ENCODE measurements at regions not wholly inside any gene's neighbourhood (a gene's known extent, or its start where the extent isn't known, plus 50 kb on each side); places are given as distances from the start of the nearest gene placed in this dataset.

DNA sequence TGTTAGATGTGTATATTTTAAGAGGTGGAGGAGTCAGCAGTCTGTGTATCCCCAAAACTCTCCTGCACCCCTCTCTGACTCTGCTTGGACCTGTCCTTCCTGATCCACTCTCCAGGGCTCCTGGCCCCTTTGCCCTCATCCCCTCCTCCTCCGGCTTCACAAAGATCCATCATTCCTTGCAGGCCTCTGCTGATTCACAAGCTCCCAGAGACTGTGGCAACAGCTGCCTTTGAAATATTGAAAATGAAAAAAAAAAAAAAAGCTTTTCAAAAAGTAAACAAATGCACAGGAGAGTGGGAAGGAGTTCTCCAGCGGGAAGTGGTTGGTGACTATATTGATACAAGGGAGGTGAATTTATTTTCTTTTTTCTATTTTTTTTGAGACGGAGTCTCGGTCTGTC, 330.2 kb upstream of the SULF2 start:
- Histone ChIP-seq H3K27me3 (no peaks in the 10 kb centered on the region), H3K4me1 (no peaks in the 10 kb centered on the region), H3K36me3 (no peaks in the 10 kb centered on the region), H3K27ac (no peak overlapping the region), H3K9me3 (no peaks in the 10 kb centered on the region), H3K4me3 (no peak overlapping the region)
- intact Hi-C loops (cut with DNase I): no loop called here
- no peak for DNase-seq (ENCODE audit: extremely low spot score in 2 of 2)
- TF ChIP-seq POLR2AphosphoS5 (IDR thresholded peaks at IDR 0.05; ENCODE audit: insufficient read depth in 1 of 2, low read depth in 1 of 2): no peak
- TF ChIP-seq, protein P1, sequence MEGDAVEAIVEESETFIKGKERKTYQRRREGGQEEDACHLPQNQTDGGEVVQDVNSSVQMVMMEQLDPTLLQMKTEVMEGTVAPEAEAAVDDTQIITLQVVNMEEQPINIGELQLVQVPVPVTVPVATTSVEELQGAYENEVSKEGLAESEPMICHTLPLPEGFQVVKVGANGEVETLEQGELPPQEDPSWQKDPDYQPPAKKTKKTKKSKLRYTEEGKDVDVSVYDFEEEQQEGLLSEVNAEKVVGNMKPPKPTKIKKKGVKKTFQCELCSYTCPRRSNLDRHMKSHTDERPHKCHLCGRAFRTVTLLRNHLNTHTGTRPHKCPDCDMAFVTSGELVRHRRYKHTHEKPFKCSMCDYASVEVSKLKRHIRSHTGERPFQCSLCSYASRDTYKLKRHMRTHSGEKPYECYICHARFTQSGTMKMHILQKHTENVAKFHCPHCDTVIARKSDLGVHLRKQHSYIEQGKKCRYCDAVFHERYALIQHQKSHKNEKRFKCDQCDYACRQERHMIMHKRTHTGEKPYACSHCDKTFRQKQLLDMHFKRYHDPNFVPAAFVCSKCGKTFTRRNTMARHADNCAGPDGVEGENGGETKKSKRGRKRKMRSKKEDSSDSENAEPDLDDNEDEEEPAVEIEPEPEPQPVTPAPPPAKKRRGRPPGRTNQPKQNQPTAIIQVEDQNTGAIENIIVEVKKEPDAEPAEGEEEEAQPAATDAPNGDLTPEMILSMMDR (IDR thresholded peaks at IDR 0.05): no peak
- no peak for TF ChIP-seq POLR2A (IDR thresholded peaks at IDR 0.05)

DNA sequence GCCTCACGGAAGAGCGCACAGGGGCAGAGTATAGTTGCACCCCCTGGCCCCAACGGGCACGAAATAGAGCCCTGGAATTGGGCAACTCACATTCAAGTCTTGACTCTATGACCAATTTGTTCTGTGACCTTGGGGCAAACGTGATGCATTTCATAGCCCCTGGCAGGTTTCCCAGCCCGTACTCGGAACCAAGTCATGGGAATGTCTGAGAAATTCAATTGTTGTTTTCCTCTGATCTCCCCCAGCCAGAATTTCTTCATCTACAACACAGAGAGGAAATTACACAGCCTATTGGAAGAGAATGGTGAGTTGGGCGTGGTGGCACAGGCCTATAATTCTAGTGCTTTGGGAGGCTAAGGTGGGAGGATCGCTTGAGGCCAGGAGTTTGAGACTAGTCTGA, 322.3 kb upstream of the SULF2 start:
- H3K27ac ChIP-seq: no peak overlapping the region

DNA sequence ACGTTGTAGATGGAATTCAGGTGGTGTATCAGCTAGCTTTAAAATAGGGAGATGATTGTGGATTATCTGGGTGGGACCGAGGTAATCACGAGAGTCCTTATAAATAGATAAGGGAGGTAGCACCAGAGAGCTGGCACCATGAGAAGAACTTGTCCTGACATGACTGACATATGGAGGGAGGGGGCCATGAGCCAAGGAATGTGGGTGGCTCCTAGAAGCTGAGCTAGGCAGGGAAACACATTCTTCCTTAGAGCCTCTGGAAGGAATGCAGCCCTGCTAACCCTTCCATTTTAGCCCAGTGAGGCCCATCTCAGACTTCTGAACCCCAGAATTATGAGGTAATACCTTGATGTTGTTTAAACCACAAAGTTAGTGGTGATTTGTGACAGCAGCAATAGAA, 321.1 kb upstream of the SULF2 start:
- DNase-seq (ENCODE audit: extremely low spot score in 2 of 2): no peak
- H3K4me3 ChIP-seq: no peak overlapping the region
- no peaks in the 10 kb centered on the region for H3K9me3 ChIP-seq
- H3K27me3 ChIP-seq: no peaks in the 10 kb centered on the region
- TF ChIP-seq POLR2AphosphoS5 (IDR thresholded peaks at IDR 0.05; ENCODE audit: insufficient read depth in 1 of 2, low read depth in 1 of 2) (no peak), POLR2A (IDR thresholded peaks at IDR 0.05) (no peak)
- no peak overlapping the region for H3K27ac ChIP-seq
- H3K36me3 ChIP-seq: no peaks in the 10 kb centered on the region
- intact Hi-C loops (cut with DNase I): no loop called here
- H3K4me1 ChIP-seq: no peaks in the 10 kb centered on the region

More for the DNA sequence above, 322.3 kb upstream of the SULF2 start:
- Histone ChIP-seq H3K9me3 (no peaks in the 10 kb centered on the region), H3K4me1 (no peaks in the 10 kb centered on the region), H3K4me3 (no peak overlapping the region), H3K27me3 (no peaks in the 10 kb centered on the region), H3K36me3 (no peaks in the 10 kb centered on the region)
- no peak for DNase-seq (ENCODE audit: extremely low spot score in 2 of 2)
- TF ChIP-seq, protein P1 (IDR thresholded peaks at IDR 0.05): no peak
- TF ChIP-seq POLR2AphosphoS5 (IDR thresholded peaks at IDR 0.05; ENCODE audit: insufficient read depth in 1 of 2, low read depth in 1 of 2) (no peak), POLR2A (IDR thresholded peaks at IDR 0.05) (no peak)
- intact Hi-C loops (cut with DNase I): no loop called here

DNA sequence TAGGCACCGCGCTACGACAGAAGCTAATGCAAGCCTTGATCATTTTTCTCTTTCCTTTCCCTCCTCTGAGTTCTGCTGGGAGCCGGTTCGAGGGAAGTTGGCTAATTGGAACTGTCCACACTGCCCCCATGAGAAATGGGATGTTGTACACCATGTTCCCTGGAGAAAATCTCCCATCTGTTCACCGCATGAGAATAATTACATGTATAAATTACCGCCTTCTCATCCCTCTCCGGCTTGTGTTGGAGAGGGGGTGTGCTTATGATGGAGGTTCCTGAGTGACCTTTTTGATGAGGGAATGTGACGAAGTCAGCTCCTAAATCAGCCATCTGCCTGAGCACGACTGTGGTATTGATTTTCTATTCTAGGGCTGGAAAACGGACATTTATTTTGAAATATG, 320.2 kb upstream of the SULF2 start:
- TF ChIP-seq POLR2AphosphoS5 (IDR thresholded peaks at IDR 0.05; ENCODE audit: insufficient read depth in 1 of 2, low read depth in 1 of 2) (no peak), POLR2A (IDR thresholded peaks at IDR 0.05) (no peak)
- TF ChIP-seq, protein P1 (IDR thresholded peaks at IDR 0.05): no peak
- H3K4me3 ChIP-seq: no peak overlapping the region
- no peaks in the 10 kb centered on the region for H3K4me1 ChIP-seq
- intact Hi-C loops (cut with DNase I): no loop called here
- H3K27ac ChIP-seq: no peak overlapping the region
- H3K27me3 ChIP-seq: no peaks in the 10 kb centered on the region
- no peak for DNase-seq (ENCODE audit: extremely low spot score in 2 of 2)
- H3K36me3 ChIP-seq: no peaks in the 10 kb centered on the region
- no peaks in the 10 kb centered on the region for H3K9me3 ChIP-seq

DNA sequence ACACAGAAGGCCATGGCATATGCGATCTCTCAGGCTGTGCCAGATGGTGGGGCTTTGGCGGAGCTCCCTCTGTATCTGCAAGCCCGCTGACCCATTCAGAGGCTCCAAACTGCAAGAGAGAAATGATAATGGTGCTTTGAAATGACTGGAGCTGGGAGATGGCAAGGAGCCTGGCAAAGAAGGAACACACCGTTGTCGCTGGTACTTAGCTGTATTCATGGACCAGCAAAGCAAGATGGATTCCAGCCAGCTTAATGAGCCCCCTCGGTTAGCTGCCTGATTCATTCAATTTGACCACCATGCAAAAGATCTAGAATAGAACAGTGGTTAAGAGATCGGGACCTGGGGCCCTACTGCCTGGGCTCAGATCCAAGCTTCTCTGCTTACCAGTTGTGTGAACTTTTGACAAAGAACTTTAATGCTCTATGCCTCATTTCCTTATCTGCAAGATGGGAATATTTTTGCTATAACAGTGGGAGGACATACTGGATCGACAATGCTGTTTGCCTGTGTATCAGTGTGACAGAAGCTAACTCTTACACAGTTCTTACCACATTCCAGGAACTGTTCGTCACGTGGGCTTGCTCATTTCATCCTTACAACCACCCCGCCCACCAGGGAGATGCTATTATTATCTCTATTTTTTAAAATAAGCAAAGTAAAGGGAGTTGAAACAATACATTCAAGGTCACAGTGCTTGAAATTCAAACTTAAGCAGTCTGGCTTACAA, 317.8 kb upstream of the SULF2 start:
- no peaks in the 10 kb centered on the region for H3K9me3 ChIP-seq
- no peak overlapping the region for H3K27ac ChIP-seq
- intact Hi-C loops (cut with DNase I): no loop called here
- no peak overlapping the region for H3K4me3 ChIP-seq
- peaks cover 12% of the 10 kb centered on the region for H3K4me1 ChIP-seq
- DNase-seq (ENCODE audit: extremely low spot score in 2 of 2): no peak
- no peaks in the 10 kb centered on the region for H3K36me3 ChIP-seq
- H3K27me3 ChIP-seq: no peaks in the 10 kb centered on the region
- TF ChIP-seq, protein P1 (IDR thresholded peaks at IDR 0.05): no peak
- TF ChIP-seq POLR2A (IDR thresholded peaks at IDR 0.05) (no peak), POLR2AphosphoS5 (IDR thresholded peaks at IDR 0.05; ENCODE audit: insufficient read depth in 1 of 2, low read depth in 1 of 2) (no peak)
